RWPE2 (cell line): ENCODE measurements at regions not wholly inside any gene's neighbourhood (a gene's known extent, or its start where the extent isn't known, plus 50 kb on each side); places are given as distances from the start of the nearest gene placed in this dataset.
A peak's percentile ranks its signal among the peaks of the same experiment; 100 is the strongest.

Source experiments
- ATAC-seq: fragments of 200-7000 bp; cut with Tn5 transposase; 3 replicates; pipeline ENCODE4 v1.9.1; 2021; ENCODE audit warnings: low read depth
- DNase-seq: peaks from one replicate; pipeline ENCODE4 v3.0.0-alpha.2; 2020; ENCODE audit warnings: low spot score
- H3K27ac ChIP-seq: fragments of 450-650 bp; 2 replicates; pipeline ENCODE4 v1.5.1; 2017; ENCODE audit warnings: mild to moderate bottlenecking; ENCODE audit not compliant: poor library complexity, severe bottlenecking
- H3K27me3 ChIP-seq: fragments of 250-450 bp; sonication (Bioruptor Pico); 2 replicates; pipeline ENCODE4 v1.5.1; 2021; ENCODE audit warnings: mild to moderate bottlenecking, moderate library complexity; ENCODE audit not compliant: insufficient read depth, poor library complexity, severe bottlenecking
- H3K36me3 ChIP-seq: fragments of 250-450 bp; sonication (Bioruptor Pico); 2 replicates; pipeline ENCODE4 v1.5.1; 2020; ENCODE audit warnings: low read depth, mild to moderate bottlenecking, moderate library complexity
- H3K4me1 ChIP-seq: fragments of 250-450 bp; sonication (Bioruptor Pico); 2 replicates; pipeline ENCODE4 v1.5.1; 2021; ENCODE audit warnings: mild to moderate bottlenecking, moderate library complexity; ENCODE audit not compliant: insufficient read depth, poor library complexity, severe bottlenecking
- H3K4me3 ChIP-seq: fragments of 250-450 bp; sonication (Bioruptor Pico); 2 replicates; pipeline ENCODE4 v1.5.1; 2021; ENCODE audit warnings: mild to moderate bottlenecking, moderate library complexity; ENCODE audit not compliant: severe bottlenecking
- H3K9me3 ChIP-seq: fragments of 250-450 bp; sonication (Bioruptor Pico); 2 replicates; pipeline ENCODE4 v1.5.1; 2021; ENCODE audit warnings: mild to moderate bottlenecking, moderate library complexity; ENCODE audit not compliant: severe bottlenecking
- TF ChIP-seq, protein P1 (sequence below): fragments of 450-650 bp; IDR thresholded peaks from one replicate; pipeline ENCODE4 v1.5.1; 2017; ENCODE audit warnings: mild to moderate bottlenecking, moderate library complexity; ENCODE audit not compliant: poor library complexity, severe bottlenecking

DNA sequence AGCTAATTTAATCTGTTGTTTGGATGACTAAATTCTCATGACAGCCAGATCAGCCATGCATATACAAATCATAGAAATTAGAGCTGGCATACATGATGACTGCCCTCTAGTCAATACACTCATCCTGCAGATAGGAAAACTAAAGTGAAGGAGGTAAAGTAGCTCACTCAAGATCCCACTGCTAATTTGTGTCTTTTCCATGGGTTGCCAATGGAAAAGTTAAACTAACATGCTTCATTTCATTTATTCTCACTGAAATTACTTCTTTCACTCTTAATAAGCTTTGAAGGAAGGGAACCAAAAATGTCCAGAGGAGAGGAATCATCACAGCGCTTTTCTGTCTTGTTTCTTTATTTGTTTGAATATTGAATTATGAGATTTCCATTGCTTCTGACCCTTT lies 308.2 kb downstream of the GJA1 start:
- H3K9me3 ChIP-seq: no peaks in the 10 kb centered on the region
- H3K4me1 ChIP-seq: no peaks in the 10 kb centered on the region
- ATAC-seq: no peak
- DNase-seq: no peak
- TF ChIP-seq, protein P1, sequence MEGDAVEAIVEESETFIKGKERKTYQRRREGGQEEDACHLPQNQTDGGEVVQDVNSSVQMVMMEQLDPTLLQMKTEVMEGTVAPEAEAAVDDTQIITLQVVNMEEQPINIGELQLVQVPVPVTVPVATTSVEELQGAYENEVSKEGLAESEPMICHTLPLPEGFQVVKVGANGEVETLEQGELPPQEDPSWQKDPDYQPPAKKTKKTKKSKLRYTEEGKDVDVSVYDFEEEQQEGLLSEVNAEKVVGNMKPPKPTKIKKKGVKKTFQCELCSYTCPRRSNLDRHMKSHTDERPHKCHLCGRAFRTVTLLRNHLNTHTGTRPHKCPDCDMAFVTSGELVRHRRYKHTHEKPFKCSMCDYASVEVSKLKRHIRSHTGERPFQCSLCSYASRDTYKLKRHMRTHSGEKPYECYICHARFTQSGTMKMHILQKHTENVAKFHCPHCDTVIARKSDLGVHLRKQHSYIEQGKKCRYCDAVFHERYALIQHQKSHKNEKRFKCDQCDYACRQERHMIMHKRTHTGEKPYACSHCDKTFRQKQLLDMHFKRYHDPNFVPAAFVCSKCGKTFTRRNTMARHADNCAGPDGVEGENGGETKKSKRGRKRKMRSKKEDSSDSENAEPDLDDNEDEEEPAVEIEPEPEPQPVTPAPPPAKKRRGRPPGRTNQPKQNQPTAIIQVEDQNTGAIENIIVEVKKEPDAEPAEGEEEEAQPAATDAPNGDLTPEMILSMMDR: no peak
- H3K27me3 ChIP-seq: no peaks in the 10 kb centered on the region
- H3K27ac ChIP-seq: no peak overlapping the region
- no peaks in the 10 kb centered on the region for H3K36me3 ChIP-seq
- no peak overlapping the region for H3K4me3 ChIP-seq

DNA sequence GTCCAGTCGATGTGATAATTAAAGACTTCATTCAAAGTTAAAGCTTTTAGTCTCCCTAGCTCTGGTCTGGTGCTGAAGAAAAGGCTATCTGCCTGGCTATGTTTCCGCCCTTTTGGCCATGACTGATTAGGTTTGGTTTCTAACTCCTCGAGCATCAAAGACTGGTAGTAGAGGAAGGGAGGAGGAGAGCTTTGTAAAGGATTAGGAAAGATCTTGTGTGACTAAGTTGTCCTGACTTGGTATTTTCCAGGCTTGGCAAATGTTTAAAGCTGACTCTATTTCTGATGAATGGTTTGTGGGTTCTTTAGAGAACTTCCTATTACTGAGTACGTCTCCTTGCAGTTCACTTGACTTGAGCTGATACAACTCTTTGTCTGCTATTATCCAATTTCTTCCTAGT lies 312.9 kb downstream of the GJA1 start:
- no peak overlapping the region for H3K27ac ChIP-seq
- 0 out of 3 replicates have a peak, but pooled peaks have one; percentile 12 for ATAC-seq

DNA sequence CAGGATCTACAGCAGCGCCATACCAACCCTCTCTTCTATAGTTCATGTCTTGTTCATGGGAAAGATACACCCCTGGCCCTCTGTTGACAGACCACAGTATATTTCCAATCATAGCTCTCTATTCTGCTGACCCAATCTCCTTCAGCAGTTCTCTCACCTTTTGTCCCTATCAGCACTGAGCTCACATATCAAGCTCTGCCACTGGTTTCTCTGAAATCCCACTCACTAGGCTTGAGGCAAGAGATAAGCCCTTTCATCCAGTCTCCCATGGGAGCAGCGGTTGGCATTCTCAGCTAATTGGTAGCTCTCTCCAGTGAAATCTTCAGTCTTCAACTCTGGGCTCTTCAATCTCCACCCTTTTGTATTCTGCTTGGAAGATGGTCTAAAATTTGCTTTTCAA lies 313.4 kb downstream of the GJA1 start:
- TF ChIP-seq, protein P1: no peak
- DNase-seq (no peak), ATAC-seq (0 out of 3 replicates have a peak, but pooled peaks have one; percentile 10)
- H3K4me3 ChIP-seq: no peak overlapping the region
- H3K4me1 ChIP-seq: no peaks in the 10 kb centered on the region
- H3K27ac ChIP-seq: no peak overlapping the region
- H3K36me3 ChIP-seq: no peaks in the 10 kb centered on the region
- H3K9me3 ChIP-seq: no peaks in the 10 kb centered on the region
- H3K27me3 ChIP-seq: no peaks in the 10 kb centered on the region

More for the DNA sequence above, 312.9 kb downstream of the GJA1 start:
- H3K36me3 ChIP-seq: no peaks in the 10 kb centered on the region
- H3K27me3 ChIP-seq: no peaks in the 10 kb centered on the region
- DNase-seq: no peak
- TF ChIP-seq, protein P1: no peak
- H3K4me3 ChIP-seq: no peak overlapping the region
- no peaks in the 10 kb centered on the region for H3K4me1 ChIP-seq
- H3K9me3 ChIP-seq: no peaks in the 10 kb centered on the region

- Histone ChIP-seq H3K27ac (no peak overlapping the region), H3K4me3 (no peak overlapping the region), H3K4me1 (no peaks in the 10 kb centered on the region), H3K9me3 (no peaks in the 10 kb centered on the region), H3K36me3 (no peaks in the 10 kb centered on the region), H3K27me3 (no peaks in the 10 kb centered on the region)
- ATAC-seq (no peak), DNase-seq (no peak)
- TF ChIP-seq, protein P1: no peak
Observed at GRCh38 chr6:121755485-121755884, 320.0 kb downstream of the GJA1 start.

DNA sequence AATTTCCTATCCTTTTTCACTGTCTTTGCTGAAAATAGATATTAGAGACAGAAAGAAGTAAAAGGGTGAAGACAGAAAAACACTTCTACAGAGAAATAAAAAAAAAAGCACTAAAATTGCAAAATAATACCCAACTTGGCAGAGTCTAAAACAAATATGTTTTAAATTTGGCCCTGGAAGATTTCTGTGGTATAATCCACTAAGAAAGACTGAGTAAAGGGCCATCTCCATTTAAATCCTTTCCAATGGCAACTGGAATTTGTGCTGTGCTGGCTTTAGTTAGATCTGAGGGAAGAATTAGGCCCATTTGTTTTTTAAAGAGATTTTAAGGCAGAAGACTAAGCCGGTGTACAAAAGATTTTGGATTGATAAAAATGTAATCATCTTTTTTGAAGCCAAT lies 321.2 kb downstream of the GJA1 start:
- TF ChIP-seq, protein P1: no peak
- DNase-seq: no peak
- Histone ChIP-seq H3K4me1 (no peaks in the 10 kb centered on the region), H3K27ac (no peak overlapping the region), H3K9me3 (no peaks in the 10 kb centered on the region), H3K36me3 (no peaks in the 10 kb centered on the region), H3K27me3 (no peaks in the 10 kb centered on the region), H3K4me3 (no peak overlapping the region)
- ATAC-seq: no peak
